Lung (tissue), 11 donors: ENCODE measurements at regions not wholly inside any gene's neighbourhood (a gene's known extent, or its start where the extent isn't known, plus 50 kb on each side); places are given as distances from the start of the nearest gene placed in this dataset.

Experiments
- ATAC-seq: fragments of 200-7000 bp; cut with Tn5 transposase; one replicate; pipeline ENCODE4 v1.9.1; 2020; ENCODE audit warnings: moderate number of reproducible peaks; ENCODE audit not compliant: insufficient read depth, low FRiP score
- DNase-seq, 3 donors: peaks; one replicate each; pipeline ENCODE4 v3.0.0-alpha.2; 2013 to 2017
- H3K27ac ChIP-seq, 2 donors: one replicate each; pipeline ENCODE4 v1.5.1; 2013; ENCODE audit warnings: mild to moderate bottlenecking in 2 of 2, moderate library complexity in 2 of 2, control low read depth in 1 of 2, inconsistent platforms in 1 of 2, low read depth in 1 of 2, low read length in 1 of 2
- H3K27me3 ChIP-seq, 3 donors: one replicate each; pipeline ENCODE4 v1.5.1; 2013; ENCODE audit warnings: low read length in 2 of 3; ENCODE audit not compliant: control insufficient read depth in 3 of 3, insufficient read depth in 3 of 3
- H3K36me3 ChIP-seq, 4 donors: one replicate each; pipeline ENCODE4 v1.5.1; 2013; ENCODE audit warnings: low read length in 4 of 4, mild to moderate bottlenecking in 1 of 4, moderate library complexity in 1 of 4; ENCODE audit not compliant: control insufficient read depth in 4 of 4, insufficient read depth in 4 of 4
- H3K4me1 ChIP-seq, 5 donors: one replicate each; pipeline ENCODE4 v1.5.1; 2013; ENCODE audit warnings: low read length in 5 of 5, mild to moderate bottlenecking in 2 of 5, moderate library complexity in 1 of 5; ENCODE audit not compliant: control insufficient read depth in 5 of 5, insufficient read depth in 5 of 5
- H3K4me3 ChIP-seq: one replicate; pipeline ENCODE4 v1.5.1; 2013; ENCODE audit warnings: mild to moderate bottlenecking, control low read depth, moderate library complexity
- H3K9ac ChIP-seq, 2 donors: one replicate each; pipeline ENCODE4 v1.5.1; 2013; ENCODE audit warnings: low read length in 2 of 2, control low read depth in 1 of 2; ENCODE audit not compliant: insufficient read depth in 1 of 2
- H3K9me3 ChIP-seq, 4 donors: one replicate each; pipeline ENCODE4 v1.5.1; 2013; ENCODE audit warnings: low read length in 3 of 4, mild to moderate bottlenecking in 1 of 4, moderate library complexity in 1 of 4; ENCODE audit not compliant: control insufficient read depth in 4 of 4, insufficient read depth in 3 of 4
- CTCF ChIP-seq: IDR thresholded peaks from 2 replicates; pipeline ENCODE4 v1.5.1; 2012; ENCODE audit warnings: mild to moderate bottlenecking; ENCODE audit errors: control extremely low read depth, extremely low read depth
- WGBS, 2 donors: extraction: QIAGEN DNeasy Blood & Tissue Kit; methylation state at CpG; one replicate each; pipeline ENCODE4 v1.1.7; 2013; 5-methylcytosine and 5-hydroxymethylcytosine counted together
- donor health status: control.
- donor health status: control.
- donor health status: Bipolar disorder and iron deficiency.
- donor health status: healthy.
- donor health status: DM: yes; HTN: yes; CAD: no.

GRCh38 chrX:67105758-67106116 lies 438.1 kb upstream of the AR start:
- no peak for TF ChIP-seq CTCF
- Histone ChIP-seq H3K4me1 (no peaks in the 10 kb centered on the region), H3K9me3 (no peaks in the 10 kb centered on the region), H3K36me3 (no peaks in the 10 kb centered on the region), H3K27ac (no peak overlapping the region), H3K9ac (no peak overlapping the region), H3K4me3 (no peak overlapping the region), H3K27me3 (peaks cover 0 to 2% (median 0%) of the 10 kb centered on the region in 3 donors)
- no peak for DNase-seq
- ATAC-seq: no peak
- 72 to 90% methylated on average over 2 of the region's 2 CpGs for WGBS, 2 donors

DNA sequence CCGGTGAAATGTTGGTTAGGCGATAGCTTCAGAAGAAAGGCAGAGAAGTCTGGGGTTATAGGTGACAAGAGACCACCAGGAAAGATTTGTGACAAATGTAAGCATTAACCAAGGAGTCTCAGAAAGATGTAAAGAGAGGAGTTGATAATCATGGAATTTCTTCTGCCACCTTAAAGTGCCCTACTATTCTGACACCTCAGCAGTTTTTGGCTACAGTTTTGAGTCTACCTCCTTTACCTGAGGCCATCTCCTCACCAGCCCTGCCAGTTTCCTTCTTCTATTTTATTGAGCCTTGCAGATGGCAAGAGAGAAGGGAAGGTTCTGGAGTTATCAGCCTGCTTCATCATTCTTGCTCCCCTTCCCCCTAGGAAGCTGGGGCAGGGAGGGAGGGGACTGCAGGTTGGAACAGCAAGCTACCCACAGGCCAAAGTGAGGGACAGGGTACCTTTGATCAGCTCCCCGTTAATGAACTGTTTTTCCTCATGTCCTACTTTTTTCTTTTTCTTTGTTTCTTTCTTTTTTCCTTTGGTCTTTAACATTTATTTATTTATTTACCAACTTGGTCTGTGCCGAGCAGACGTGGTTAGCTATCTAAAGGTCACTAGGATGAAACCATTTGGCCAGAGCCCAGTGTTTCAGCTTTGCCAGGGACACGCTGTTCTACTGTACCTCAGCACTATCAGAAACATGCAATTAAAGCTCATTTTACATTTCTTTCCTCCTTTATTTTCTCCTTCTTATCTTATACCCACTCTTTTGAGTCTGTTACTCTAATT lies 438.7 kb upstream of the AR start:
- Histone ChIP-seq H3K27ac (no peak overlapping the region), H3K4me3 (no peak overlapping the region), H3K27me3 (peaks cover 0 to 2% (median 0%) of the 10 kb centered on the region in 3 donors), H3K36me3 (no peaks in the 10 kb centered on the region), H3K9me3 (no peaks in the 10 kb centered on the region), H3K9ac (no peak overlapping the region), H3K4me1 (no peaks in the 10 kb centered on the region)
- ATAC-seq (no peak), DNase-seq (no peak)
- WGBS, 2 donors: 66 to 77% methylated on average over 6 of the region's 6 CpGs
- no peak for TF ChIP-seq CTCF

DNA sequence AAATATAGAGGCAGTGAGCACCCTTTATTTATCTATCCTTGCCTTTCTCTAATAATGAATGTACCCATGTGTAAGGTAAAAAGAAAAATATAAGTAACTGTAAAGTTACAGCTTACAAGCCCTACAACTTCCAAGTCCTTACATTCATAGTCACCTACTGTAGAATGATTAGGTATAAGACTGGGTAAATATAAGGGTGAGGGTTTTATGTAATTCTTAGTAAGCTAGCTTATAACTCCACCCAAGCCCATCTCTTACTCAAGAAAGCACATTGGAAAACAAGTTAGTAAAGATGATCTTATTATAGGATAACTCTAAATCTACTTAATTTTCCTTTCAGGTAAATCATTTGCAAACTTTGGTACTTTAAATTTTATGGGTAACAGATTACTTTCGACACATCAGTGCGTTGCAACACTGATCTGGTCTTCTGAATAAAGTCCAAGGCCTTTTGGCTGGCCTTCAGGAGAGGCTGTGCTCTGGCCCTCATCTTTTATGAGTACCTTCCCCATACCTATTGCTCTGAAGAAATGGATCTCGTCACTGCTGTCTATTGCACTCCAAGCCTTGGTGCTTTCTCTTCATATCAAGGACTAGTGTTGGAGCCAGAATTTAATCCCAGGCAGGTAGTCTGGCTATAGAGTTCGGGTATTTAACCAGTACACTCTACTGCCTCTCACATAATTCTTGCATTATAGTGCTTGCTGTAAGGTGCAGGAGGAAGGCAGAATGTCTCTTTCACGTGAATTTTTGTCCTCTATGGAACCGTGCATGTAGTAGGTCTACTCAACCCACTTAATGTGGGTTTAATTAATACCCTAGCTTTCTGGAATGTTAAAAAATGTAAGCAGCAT lies 443.6 kb upstream of the AR start:
- ATAC-seq: no peak
- no peak for DNase-seq
- WGBS, 2 donors: 64 to 79% methylated on average over 6 of the region's 6 CpGs
- Histone ChIP-seq H3K4me3 (no peak overlapping the region), H3K9me3 (no peaks in the 10 kb centered on the region), H3K36me3 (no peaks in the 10 kb centered on the region), H3K27me3 (peaks cover 0 to 2% (median 0%) of the 10 kb centered on the region in 3 donors), H3K27ac (no peak overlapping the region), H3K9ac (no peak overlapping the region), H3K4me1 (no peaks in the 10 kb centered on the region)
- TF ChIP-seq CTCF: no peak
